ENCODE measurements at regions not wholly inside any gene's neighbourhood (a gene's known extent, or its start where the extent isn't known, plus 50 kb on each side); places are given as distances from the start of the nearest gene placed in this dataset.
A peak's percentile ranks its signal among the peaks of the same experiment; 100 is the strongest.

GRCh38 chr12:24550609-24551008, 398.3 kb downstream of the BCAT1 start:
- Mint-ChIP-seq H3K9me3 (peaks cover 3% of the 10 kb centered on the region), H3K4me1 (no peaks in the 10 kb centered on the region), H3K36me3 (no peaks in the 10 kb centered on the region), H3K27ac (no peak overlapping the region), H3K4me3 (no peak overlapping the region)
- no peak for ATAC-seq
- DNase-seq (ENCODE audit: low spot score in 2 of 2): no peak

GRCh38 chr12:24546661-24547060, 402.2 kb downstream of the BCAT1 start:
- H3K9me3 Mint-ChIP-seq: peaks cover 3% of the 10 kb centered on the region
- H3K36me3 Mint-ChIP-seq: no peaks in the 10 kb centered on the region
- ATAC-seq (no peak), DNase-seq (ENCODE audit: low spot score in 2 of 2) (no peak)
- H3K27ac Mint-ChIP-seq: no peak overlapping the region
- no peak overlapping the region for H3K4me3 Mint-ChIP-seq
- no peaks in the 10 kb centered on the region for H3K4me1 Mint-ChIP-seq

GRCh38 chr12:24546084-24546483, 402.8 kb downstream of the BCAT1 start:
- Mint-ChIP-seq H3K9me3 (peaks cover 3% of the 10 kb centered on the region), H3K36me3 (no peaks in the 10 kb centered on the region), H3K4me1 (no peaks in the 10 kb centered on the region), H3K27ac (no peak overlapping the region), H3K4me3 (no peak overlapping the region)
- ATAC-seq (no peak), DNase-seq (ENCODE audit: low spot score in 2 of 2) (no peak)

DNA sequence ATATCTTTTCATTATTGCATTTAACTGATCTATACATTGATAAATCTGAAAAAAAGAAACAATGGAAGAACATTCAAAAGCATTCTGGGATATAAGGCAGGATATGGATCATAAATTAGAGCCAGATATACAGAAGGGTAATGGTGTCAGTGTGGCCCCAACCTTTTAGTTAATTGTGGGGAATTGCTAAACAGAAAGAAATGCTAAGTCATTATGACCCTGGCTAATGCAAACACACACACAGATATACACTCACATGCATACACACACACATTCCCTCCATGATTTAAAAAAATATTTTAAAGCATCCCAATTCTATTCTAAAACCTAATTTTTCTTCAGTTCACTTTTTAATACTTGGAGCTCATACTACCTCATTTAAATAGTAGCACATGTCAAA, 404.5 kb downstream of the BCAT1 start:
- Mint-ChIP-seq H3K9me3 (peaks cover 3% of the 10 kb centered on the region), H3K36me3 (no peaks in the 10 kb centered on the region), H3K4me3 (no peak overlapping the region), H3K4me1 (no peaks in the 10 kb centered on the region), H3K27ac (no peak overlapping the region)
- ATAC-seq (no peak), DNase-seq (ENCODE audit: low spot score in 2 of 2) (no peak)

DNA sequence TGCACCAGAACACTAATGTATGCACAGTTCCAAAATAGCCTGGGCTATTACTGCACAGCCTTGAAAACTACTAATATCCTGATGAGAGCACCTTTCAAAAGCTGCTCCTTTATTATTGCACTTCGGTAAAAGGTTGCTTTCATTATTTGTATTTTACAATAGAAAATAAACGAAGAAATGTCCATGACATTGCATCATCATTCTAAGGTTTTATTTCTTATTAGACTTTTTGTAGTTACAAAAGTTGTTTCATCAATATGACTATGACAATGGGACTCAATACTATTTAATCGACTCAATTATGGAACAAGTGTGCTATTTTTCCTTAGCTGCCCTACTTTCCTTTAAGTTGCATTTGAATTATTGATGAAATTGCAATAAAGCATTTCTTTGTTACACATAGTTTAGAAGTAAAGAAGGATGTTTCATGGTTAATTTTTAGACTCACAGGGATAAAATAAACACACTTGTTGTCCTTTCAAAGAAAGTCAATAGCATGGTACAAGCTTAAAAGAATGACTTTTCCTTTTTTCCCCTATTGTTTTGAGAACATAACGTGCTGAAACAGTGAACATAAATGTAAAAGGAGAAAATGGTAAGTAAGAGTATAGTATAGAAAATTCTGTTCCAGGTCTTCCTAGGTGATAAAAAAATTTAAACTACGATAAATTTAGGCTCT, 407.6 kb downstream of the BCAT1 start:
- Mint-ChIP-seq H3K36me3 (no peaks in the 10 kb centered on the region), H3K9me3 (no peaks in the 10 kb centered on the region), H3K4me1 (no peaks in the 10 kb centered on the region), H3K4me3 (no peak overlapping the region), H3K27ac (no peak overlapping the region)
- no peak for ATAC-seq
- DNase-seq (ENCODE audit: low spot score in 2 of 2): no peak

DNA sequence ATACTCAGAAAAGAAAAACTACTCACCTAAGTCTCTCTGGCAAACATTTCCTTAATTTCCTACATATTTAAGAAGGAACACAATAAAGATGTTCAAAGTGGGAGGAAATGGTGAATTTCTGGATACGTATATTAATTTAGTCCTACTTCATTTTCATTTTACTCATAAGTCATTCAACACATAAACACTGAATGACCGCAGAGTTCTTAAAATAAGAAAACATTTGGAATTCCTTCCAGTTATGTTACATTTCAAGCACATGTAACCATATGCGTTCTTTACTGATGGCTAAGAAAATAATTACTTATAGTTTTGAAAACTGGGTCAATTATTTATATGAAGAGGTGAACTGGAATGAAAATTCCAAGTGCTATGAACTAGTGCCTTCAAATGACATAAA, 409.3 kb downstream of the BCAT1 start:
- H3K27ac Mint-ChIP-seq: no peak overlapping the region
- H3K36me3 Mint-ChIP-seq: no peaks in the 10 kb centered on the region
- no peaks in the 10 kb centered on the region for H3K9me3 Mint-ChIP-seq
- H3K4me1 Mint-ChIP-seq: no peaks in the 10 kb centered on the region
- no peak overlapping the region for H3K4me3 Mint-ChIP-seq
- ATAC-seq: no peak
- no peak for DNase-seq (ENCODE audit: low spot score in 2 of 2)

DNA sequence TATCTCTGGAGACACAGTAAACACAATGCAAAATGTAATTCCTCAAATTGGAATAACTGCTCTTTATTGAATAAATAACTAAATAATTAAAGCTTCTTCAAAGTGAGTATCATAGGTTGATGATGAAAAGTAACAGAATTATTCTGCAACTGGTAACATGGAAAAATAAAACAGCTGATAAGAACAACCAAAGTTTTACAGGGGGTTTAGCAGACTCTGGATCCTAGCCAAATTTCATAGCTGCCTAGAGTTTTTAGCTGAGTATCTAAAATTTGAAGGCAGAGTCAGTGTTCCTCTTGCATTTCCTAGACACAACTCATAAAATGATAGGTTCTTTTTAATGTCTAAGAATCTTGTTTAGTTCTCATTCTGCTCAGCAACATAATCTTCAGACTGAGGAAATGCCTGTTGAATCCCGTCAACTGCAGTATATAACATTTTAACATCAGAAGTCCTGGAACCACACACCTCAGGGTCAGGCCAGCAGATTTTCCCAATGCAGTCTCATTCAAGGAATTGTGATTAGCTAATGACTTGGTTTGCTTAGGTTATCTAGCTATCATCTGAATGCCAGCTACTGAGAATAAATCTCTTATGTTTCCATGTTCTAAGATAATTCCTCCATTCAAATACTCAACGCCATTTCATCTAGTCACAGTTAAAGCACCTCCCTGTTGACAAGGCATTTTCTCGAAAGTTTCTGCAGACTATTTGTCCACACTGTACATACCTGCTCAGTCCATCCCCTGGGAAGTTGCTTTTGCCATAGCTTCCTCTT, 411.6 kb downstream of the BCAT1 start:
- no peak overlapping the region for H3K27ac Mint-ChIP-seq
- H3K4me1 Mint-ChIP-seq: no peaks in the 10 kb centered on the region
- ATAC-seq: no peak
- no peak for DNase-seq (ENCODE audit: low spot score in 2 of 2)
- H3K4me3 Mint-ChIP-seq: no peak overlapping the region
- no peaks in the 10 kb centered on the region for H3K9me3 Mint-ChIP-seq
- H3K36me3 Mint-ChIP-seq: no peaks in the 10 kb centered on the region

DNA sequence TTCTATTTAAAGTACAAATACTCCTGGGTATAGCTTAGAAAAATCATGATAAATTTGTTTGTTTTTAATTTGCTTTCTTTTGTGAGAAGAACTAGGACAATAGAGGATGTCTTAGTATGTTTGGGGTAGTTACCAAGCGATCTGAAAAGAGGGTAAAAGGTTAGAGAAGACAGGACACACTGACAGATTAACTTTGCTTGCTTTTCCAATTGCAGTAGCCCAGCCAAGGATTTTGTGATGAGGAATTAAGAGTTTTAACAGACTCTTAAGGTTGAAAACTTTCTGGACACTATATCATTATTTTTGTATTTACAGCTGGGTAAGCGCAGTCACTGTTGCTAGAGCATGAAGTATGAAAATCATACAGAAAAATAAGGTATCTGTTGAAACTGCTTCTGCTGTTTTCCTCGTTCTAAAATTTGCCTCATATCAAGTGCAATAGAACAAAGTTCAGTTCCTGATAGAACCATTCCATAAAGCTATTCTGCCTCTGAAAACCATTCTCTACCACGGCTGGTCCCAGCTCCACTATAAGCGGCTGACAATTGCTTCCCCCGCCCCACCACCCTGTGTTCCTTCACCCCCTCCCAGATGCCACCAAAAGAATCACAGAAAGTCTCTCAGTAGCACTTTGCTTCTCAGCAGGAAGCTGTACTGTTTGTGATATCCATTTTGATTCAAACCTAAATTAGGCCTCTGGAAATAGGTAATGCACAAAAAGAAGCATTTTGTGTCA, 413.4 kb downstream of the BCAT1 start:
- Mint-ChIP-seq H3K4me1 (no peaks in the 10 kb centered on the region), H3K27ac (no peak overlapping the region), H3K36me3 (no peaks in the 10 kb centered on the region), H3K9me3 (no peaks in the 10 kb centered on the region), H3K4me3 (no peak overlapping the region)
- no peak for ATAC-seq
- no peak for DNase-seq (ENCODE audit: low spot score in 2 of 2)

- DNase-seq (ENCODE audit: low spot score in 2 of 2) (no peak), ATAC-seq (no peak)
- H3K9me3 Mint-ChIP-seq: no peaks in the 10 kb centered on the region
- no peak overlapping the region for H3K4me3 Mint-ChIP-seq
- H3K4me1 Mint-ChIP-seq: no peaks in the 10 kb centered on the region
- H3K27ac Mint-ChIP-seq: no peak overlapping the region
- no peaks in the 10 kb centered on the region for H3K36me3 Mint-ChIP-seq
Measured at GRCh38 chr12:24534622-24535021, 414.3 kb downstream of the BCAT1 start.

DNA sequence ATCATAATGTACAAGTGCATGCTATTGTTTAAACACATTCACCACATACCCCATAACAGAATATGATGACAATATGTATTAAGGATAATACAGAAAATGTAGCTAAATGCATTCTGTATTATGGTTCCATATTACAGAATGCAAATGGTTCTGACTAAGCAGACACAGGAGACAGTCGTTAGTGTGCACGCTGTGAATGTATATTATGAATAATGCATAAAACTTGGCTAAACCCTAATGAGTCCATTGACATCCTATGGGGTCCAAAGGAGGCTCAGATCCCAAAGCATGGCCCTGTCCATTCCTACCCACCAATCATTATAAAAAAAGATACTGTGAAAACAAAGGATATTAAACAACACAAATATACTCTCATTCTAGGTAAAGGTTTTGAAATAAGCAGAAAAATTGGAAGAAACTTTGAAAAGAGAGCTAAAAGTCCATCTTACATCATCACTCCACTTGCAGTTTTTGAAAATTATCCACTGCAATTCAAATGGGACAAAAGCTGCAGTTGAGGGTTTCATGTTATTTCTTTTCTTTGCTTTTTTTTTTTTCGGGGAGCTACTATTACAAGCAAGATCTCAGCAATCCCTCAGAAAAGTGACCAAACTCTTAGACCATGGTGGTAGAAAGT, 415.1 kb downstream of the BCAT1 start:
- ATAC-seq: no peak
- Mint-ChIP-seq H3K36me3 (no peaks in the 10 kb centered on the region), H3K4me1 (no peaks in the 10 kb centered on the region), H3K4me3 (no peak overlapping the region), H3K27ac (no peak overlapping the region), H3K9me3 (no peaks in the 10 kb centered on the region)
- no peak for DNase-seq (ENCODE audit: low spot score in 2 of 2)

GRCh38 chr12:24530689-24531088, 418.2 kb downstream of the BCAT1 start:
- no peaks in the 10 kb centered on the region for H3K9me3 Mint-ChIP-seq
- H3K27ac Mint-ChIP-seq: no peak overlapping the region
- no peaks in the 10 kb centered on the region for H3K36me3 Mint-ChIP-seq
- DNase-seq (ENCODE audit: low spot score in 2 of 2) (no peak), ATAC-seq (no peak)
- H3K4me3 Mint-ChIP-seq: no peak overlapping the region
- H3K4me1 Mint-ChIP-seq: no peaks in the 10 kb centered on the region

GRCh38 chr12:24527102-24527501, 421.8 kb downstream of the BCAT1 start:
- no peaks in the 10 kb centered on the region for H3K36me3 Mint-ChIP-seq
- H3K9me3 Mint-ChIP-seq: peaks cover 3% of the 10 kb centered on the region
- DNase-seq (ENCODE audit: low spot score in 2 of 2) (no peak), ATAC-seq (peak; percentile 13)
- no peaks in the 10 kb centered on the region for H3K4me1 Mint-ChIP-seq
- H3K4me3 Mint-ChIP-seq: no peak overlapping the region
- H3K27ac Mint-ChIP-seq: no peak overlapping the region

DNA sequence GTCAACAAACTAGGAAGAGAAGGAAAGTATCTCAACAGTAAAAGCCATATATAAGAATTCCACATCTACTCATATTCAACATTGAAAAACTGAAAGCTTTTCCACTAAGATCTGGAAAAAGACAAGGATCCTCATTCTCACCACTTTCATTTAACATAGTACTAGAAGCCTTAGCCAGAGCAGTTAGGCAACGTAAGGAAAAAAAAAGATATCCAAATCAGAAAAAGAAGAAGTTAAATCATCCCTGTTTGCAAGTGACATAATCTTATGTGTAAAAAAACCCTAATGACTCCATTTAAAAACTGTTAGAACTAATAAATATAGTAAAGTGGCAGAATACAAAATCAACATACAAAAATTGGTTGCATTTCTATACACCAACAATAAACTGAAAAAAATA, 426.2 kb downstream of the BCAT1 start:
- DNase-seq (ENCODE audit: low spot score in 2 of 2) (no peak), ATAC-seq (no peak)
- Mint-ChIP-seq H3K36me3 (no peaks in the 10 kb centered on the region), H3K4me1 (no peaks in the 10 kb centered on the region), H3K27ac (no peak overlapping the region), H3K9me3 (peaks cover 27% of the 10 kb centered on the region), H3K4me3 (no peak overlapping the region)

DNA sequence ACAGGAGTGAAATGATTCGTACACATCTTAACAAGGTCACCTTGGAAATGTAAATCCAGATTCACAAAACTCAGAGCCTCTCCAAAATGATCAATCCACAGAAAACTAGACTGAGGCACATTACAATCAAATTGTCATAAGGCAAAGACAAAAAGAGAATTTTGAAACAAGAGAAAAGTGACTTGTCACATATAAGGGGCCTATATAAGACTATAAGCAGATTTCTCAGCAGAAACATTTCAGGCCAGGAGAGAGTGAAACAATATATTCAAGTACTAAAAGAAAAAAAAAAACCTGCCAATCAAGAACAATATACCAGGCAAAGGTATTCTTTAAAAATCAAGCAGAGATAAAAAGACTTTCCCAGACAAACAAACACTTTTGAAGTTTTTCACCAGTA, 429.1 kb downstream of the BCAT1 start:
- H3K27ac Mint-ChIP-seq: no peak overlapping the region
- H3K4me3 Mint-ChIP-seq: no peak overlapping the region
- H3K36me3 Mint-ChIP-seq: no peaks in the 10 kb centered on the region
- no peaks in the 10 kb centered on the region for H3K4me1 Mint-ChIP-seq
- ATAC-seq (no peak), DNase-seq (ENCODE audit: low spot score in 2 of 2) (no peak)
- peaks cover 27% of the 10 kb centered on the region for H3K9me3 Mint-ChIP-seq

- H3K4me3 Mint-ChIP-seq: no peak overlapping the region
- H3K4me1 Mint-ChIP-seq: no peaks in the 10 kb centered on the region
- no peak overlapping the region for H3K27ac Mint-ChIP-seq
- H3K36me3 Mint-ChIP-seq: no peaks in the 10 kb centered on the region
- peaks cover 24% of the 10 kb centered on the region for H3K9me3 Mint-ChIP-seq
- DNase-seq (ENCODE audit: low spot score in 2 of 2) (no peak), ATAC-seq (no peak)
Measured at GRCh38 chr12:24517000-24517399, 431.9 kb downstream of the BCAT1 start.

Data from stimulated activated effector memory CD8-positive, alpha-beta T cell treated with anti-CD3 and anti-CD28 coated beads, Interleukin-12 subunit alpha, Interleukin-12 subunit beta, amount 100 ng/mL, for 72 hours (primary cell).